Karpas-422 (cell line): ENCODE measurements at regions not wholly inside any gene's neighbourhood (a gene's known extent, or its start where the extent isn't known, plus 50 kb on each side); places are given as distances from the start of the nearest gene placed in this dataset.

ENCODE experiments used
- DNase-seq: peaks from one replicate; pipeline ENCODE4 v3.0.0-alpha.2; 2015
- H2AFZ ChIP-seq: fragments of 200-600 bp; sonication (generic); 2 replicates; pipeline ENCODE4 v1.6.1; 2014; ENCODE audit warnings: antibody characterized with exemption, low read length, mixed read lengths
- H3K27ac ChIP-seq: fragments of 200-600 bp; sonication (generic); 2 replicates; pipeline ENCODE4 v1.5.1; 2014; ENCODE audit warnings: mild to moderate bottlenecking, low read length, moderate library complexity
- H3K27me3 ChIP-seq: fragments of 200-600 bp; sonication (generic); 2 replicates; pipeline ENCODE4 v1.6.1; 2014; ENCODE audit warnings: low read length, mixed read lengths
- H3K36me3 ChIP-seq: fragments of 200-600 bp; sonication (generic); 2 replicates; pipeline ENCODE4 v1.6.1; 2014; ENCODE audit warnings: low read length, mixed read lengths; ENCODE audit not compliant: insufficient read depth
- H3K4me1 ChIP-seq: fragments of 200-600 bp; sonication (generic); 2 replicates; pipeline ENCODE4 v1.6.1; 2014; ENCODE audit warnings: mild to moderate bottlenecking, low read length, mixed read lengths
- H3K4me2 ChIP-seq: fragments of 200-600 bp; sonication (generic); 2 replicates; pipeline ENCODE4 v1.6.1; 2014; ENCODE audit warnings: low read length, low read depth, mild to moderate bottlenecking; ENCODE audit not compliant: poor library complexity, severe bottlenecking
- H3K4me3 ChIP-seq: fragments of 200-600 bp; sonication (generic); 2 replicates; pipeline ENCODE4 v1.5.1; 2014; ENCODE audit warnings: mild to moderate bottlenecking, antibody characterized with exemption, low read length, mixed read lengths
- H3K79me2 ChIP-seq: fragments of 200-600 bp; sonication (generic); 2 replicates; pipeline ENCODE4 v1.6.1; 2014; ENCODE audit warnings: mild to moderate bottlenecking, low read length, mixed read lengths
- H3K9ac ChIP-seq: fragments of 200-600 bp; sonication (generic); 2 replicates; pipeline ENCODE4 v1.6.0; 2014; ENCODE audit warnings: low read length
- H3K9me2 ChIP-seq: fragments of 200-600 bp; sonication (generic), shearing (Covaris generic); replicated peaks from 2 replicates; pipeline ENCODE4 v1.6.0; 2014; ENCODE audit warnings: mild to moderate bottlenecking, low read length, moderate library complexity; ENCODE audit not compliant: insufficient read depth
- H3K9me3 ChIP-seq: fragments of 300-700, 200-600 bp; sonication (generic); 2 replicates; pipeline ENCODE4 v1.6.1; 2014; ENCODE audit warnings: low read length, mixed read lengths
- H4K20me1 ChIP-seq: fragments of 200-600 bp; sonication (generic); 2 replicates; pipeline ENCODE4 v1.6.1; 2014; ENCODE audit warnings: mild to moderate bottlenecking, antibody characterized with exemption, low read length, low read depth; ENCODE audit not compliant: insufficient read depth

DNA sequence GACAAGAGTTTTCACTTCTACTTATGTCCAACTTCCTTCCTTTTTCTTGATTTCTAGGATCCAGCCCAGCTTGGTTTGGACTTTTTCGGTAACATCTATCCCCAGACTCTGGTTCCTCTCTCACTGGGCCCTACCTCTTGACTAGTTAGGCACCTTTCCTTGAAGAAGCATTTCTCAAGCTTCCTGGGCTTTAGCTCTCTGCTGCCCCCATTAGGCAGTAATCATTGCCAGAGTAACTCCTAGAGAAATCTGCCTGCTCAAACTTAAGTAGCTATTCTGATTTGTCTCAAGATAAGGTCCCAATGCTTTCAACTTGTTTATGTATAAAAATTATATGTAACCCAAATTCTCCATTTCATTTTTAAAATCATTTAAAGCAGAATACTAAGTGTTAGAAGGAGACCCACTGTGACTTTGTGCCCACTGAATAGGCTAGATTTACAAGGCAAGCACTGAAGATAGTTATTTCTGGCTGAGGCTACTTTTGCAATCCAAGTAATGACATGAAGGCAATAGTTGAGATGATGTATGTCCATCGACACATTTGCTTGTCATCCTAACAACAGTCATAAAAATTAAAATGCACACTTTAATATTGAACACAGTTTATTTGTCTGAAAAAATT lies 275.0 kb upstream of the G2E3 start:
- H3K4me1 ChIP-seq, result no peaks in the 10 kb centered on the region
- H4K20me1 ChIP-seq, result no peaks in the 10 kb centered on the region
- H3K9me3 ChIP-seq, result no peaks in the 10 kb centered on the region
- no peaks in the 10 kb centered on the region for H3K79me2 ChIP-seq
- no peak overlapping the region for H3K27ac ChIP-seq
- H3K4me2 ChIP-seq, result no peak overlapping the region
- H3K9me2 ChIP-seq, result no peaks in the 10 kb centered on the region; the same call in 1 of the 2 replicates
- no peak overlapping the region for H3K9ac ChIP-seq
- peak; percentile 87 for DNase-seq
- H2AFZ ChIP-seq, result no peak overlapping the region
- no peaks in the 10 kb centered on the region for H3K27me3 ChIP-seq
- H3K4me3 ChIP-seq, result no peak overlapping the region
- no peaks in the 10 kb centered on the region for H3K36me3 ChIP-seq

DNA sequence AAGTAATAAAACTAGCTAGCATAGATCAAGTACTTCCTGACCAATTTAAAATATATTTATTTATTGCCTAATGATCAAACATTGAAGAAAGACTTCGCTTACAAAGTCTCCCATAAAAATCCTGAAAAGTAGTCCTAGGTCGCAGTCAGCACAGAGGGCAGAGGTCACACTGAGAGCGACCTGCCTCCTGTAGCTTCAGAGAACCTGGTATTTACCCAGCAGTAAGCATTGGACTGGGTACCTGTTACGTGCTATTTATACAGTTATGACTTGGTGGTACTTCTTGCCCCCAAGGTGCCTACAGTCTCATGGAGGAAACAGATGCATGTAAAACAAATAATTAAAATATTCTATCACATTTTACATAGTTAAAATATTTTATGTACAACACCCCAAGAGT lies 274.1 kb upstream of the G2E3 start:
- Histone ChIP-seq H3K9me3 (no peaks in the 10 kb centered on the region), H3K4me3 (no peak overlapping the region), H3K36me3 (no peaks in the 10 kb centered on the region), H3K9me2 (no peaks in the 10 kb centered on the region; the same call in 1 of the 2 replicates), H3K4me2 (no peak overlapping the region), H3K9ac (no peak overlapping the region), H2AFZ (no peak overlapping the region), H3K27ac (no peak overlapping the region), H3K79me2 (no peaks in the 10 kb centered on the region), H4K20me1 (no peaks in the 10 kb centered on the region), H3K4me1 (no peaks in the 10 kb centered on the region), H3K27me3 (no peaks in the 10 kb centered on the region)
- DNase-seq, result no peak

DNA sequence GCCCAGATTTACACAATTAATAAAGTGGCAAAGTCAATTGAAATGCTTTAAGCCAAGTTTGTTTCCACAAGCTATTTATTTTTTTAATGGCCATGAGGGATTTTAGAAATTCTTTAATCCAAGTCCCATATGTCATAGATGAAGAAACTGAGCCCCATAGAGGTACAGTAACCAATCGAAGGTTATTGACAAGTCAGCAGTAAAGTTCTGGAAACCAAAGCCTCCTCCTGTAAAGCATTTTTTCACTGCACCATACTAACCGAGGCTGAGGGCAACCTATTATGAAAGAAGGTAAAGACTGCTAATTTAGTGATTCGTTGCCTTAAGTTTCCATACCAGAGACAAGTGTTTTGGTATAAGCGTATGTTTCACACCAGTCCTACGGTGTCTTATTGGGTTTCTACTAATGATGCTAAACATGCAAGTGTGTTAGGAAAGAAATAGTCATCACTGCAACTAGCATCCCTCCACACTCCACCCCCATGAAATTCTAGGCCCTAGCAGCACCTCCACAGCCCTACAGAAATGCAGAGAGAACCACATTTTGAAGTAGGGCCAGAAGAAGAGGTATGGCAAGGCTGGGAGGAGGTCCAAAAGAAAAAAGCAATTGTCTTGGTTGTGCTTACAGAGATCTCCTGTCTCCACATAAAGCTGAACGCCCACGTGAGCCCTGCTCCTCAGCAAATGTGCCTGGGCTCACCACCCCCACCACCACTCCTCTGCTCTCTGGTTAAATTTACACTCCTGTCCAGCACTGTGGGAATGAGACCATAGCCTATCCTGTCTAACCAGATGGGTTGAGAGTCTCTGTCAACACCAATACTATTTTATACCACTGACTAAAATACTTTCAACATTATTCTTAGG lies 271.1 kb upstream of the G2E3 start:
- no peaks in the 10 kb centered on the region; the same call in 1 of the 2 replicates for H3K27me3 ChIP-seq
- H3K9me3 ChIP-seq, result no peaks in the 10 kb centered on the region
- H3K27ac ChIP-seq, result no peak overlapping the region
- H3K36me3 ChIP-seq, result no peaks in the 10 kb centered on the region
- no peaks in the 10 kb centered on the region for H3K4me1 ChIP-seq
- no peak overlapping the region for H3K9ac ChIP-seq
- no peak overlapping the region for H3K4me3 ChIP-seq
- DNase-seq, result no peak
- H3K4me2 ChIP-seq, result no peak overlapping the region
- H2AFZ ChIP-seq, result no peak overlapping the region
- no peaks in the 10 kb centered on the region for H4K20me1 ChIP-seq
- H3K79me2 ChIP-seq, result no peaks in the 10 kb centered on the region
- H3K9me2 ChIP-seq, result no peaks in the 10 kb centered on the region; the same call in 1 of the 2 replicates

GRCh38 chr14:30290001-30290400 lies 269.0 kb upstream of the G2E3 start:
- Histone ChIP-seq H3K4me1 (no peaks in the 10 kb centered on the region), H4K20me1 (no peaks in the 10 kb centered on the region), H2AFZ (no peak overlapping the region), H3K9me3 (no peaks in the 10 kb centered on the region), H3K9me2 (no peaks in the 10 kb centered on the region), H3K4me3 (no peak overlapping the region), H3K4me2 (no peak overlapping the region), H3K27ac (no peak overlapping the region), H3K27me3 (no peaks in the 10 kb centered on the region; the same call in 1 of the 2 replicates), H3K36me3 (no peaks in the 10 kb centered on the region), H3K9ac (no peak overlapping the region), H3K79me2 (no peaks in the 10 kb centered on the region)
- no peak for DNase-seq

DNA sequence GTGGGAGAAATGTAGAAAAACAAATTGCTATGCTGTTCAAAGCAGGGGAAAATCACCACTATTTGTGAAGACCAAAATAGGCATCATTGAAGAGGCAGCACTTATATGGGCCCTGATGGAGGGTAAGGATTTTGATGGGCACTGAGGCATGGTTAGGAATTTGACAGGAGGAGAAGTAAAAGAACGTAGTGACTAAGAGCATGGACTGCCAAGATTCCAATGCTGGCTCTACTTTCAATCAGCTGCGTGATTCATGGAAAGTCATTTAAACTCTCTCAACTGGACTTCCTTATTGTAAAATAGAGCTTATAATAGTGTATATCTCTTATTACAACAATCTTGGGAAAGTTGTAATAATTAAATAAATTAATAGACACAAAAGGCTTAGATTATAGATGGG lies 267.7 kb upstream of the G2E3 start:
- DNase-seq, result no peak
- no peak overlapping the region for H2AFZ ChIP-seq
- H3K4me3 ChIP-seq, result no peak overlapping the region
- H3K4me1 ChIP-seq, result no peaks in the 10 kb centered on the region
- H3K9me2 ChIP-seq, result no peaks in the 10 kb centered on the region
- H3K9ac ChIP-seq, result no peak overlapping the region
- no peak overlapping the region for H3K4me2 ChIP-seq
- H3K36me3 ChIP-seq, result no peaks in the 10 kb centered on the region
- H3K27me3 ChIP-seq, result no peaks in the 10 kb centered on the region; the same call in 1 of the 2 replicates
- H4K20me1 ChIP-seq, result no peaks in the 10 kb centered on the region
- no peaks in the 10 kb centered on the region for H3K79me2 ChIP-seq
- H3K27ac ChIP-seq, result no peak overlapping the region
- no peaks in the 10 kb centered on the region for H3K9me3 ChIP-seq

- Histone ChIP-seq H3K9me3 (no peaks in the 10 kb centered on the region), H3K4me2 (no peak overlapping the region), H3K36me3 (no peaks in the 10 kb centered on the region), H3K4me3 (no peak overlapping the region), H2AFZ (no peak overlapping the region), H3K27ac (no peak overlapping the region), H3K79me2 (no peaks in the 10 kb centered on the region), H4K20me1 (no peaks in the 10 kb centered on the region), H3K9me2 (no peaks in the 10 kb centered on the region), H3K9ac (no peak overlapping the region), H3K27me3 (no peaks in the 10 kb centered on the region; the same call in 1 of the 2 replicates), H3K4me1 (no peaks in the 10 kb centered on the region)
- DNase-seq, result no peak
Measured at GRCh38 chr14:30292541-30292940, 266.4 kb upstream of the G2E3 start.

DNA sequence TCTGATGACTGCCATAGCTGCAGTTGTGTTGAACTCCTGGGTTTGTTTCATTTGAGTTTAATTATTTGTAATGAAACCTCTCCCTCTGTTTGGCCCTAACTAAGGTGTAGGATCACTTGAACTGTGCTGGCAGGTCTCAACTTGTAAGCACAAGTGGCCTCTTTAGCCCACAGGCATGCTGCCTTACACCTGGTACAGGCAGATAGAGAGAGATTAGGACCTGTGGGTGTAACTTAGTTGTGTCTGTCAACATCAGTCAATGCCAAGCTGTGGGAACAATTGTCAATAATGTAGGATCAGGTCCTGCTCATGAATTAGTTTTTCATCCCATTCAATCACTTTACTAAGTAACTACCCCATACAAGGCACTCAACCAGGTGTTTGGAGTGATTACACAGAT lies 263.0 kb upstream of the G2E3 start:
- H3K27ac ChIP-seq, result no peak overlapping the region
- H4K20me1 ChIP-seq, result no peaks in the 10 kb centered on the region
- no peak overlapping the region for H3K4me3 ChIP-seq
- H3K9me3 ChIP-seq, result no peaks in the 10 kb centered on the region
- 0 out of 2 replicates have a peak, but pooled peaks cover 5% of the 10 kb centered on the region for H3K27me3 ChIP-seq
- DNase-seq, result no peak
- H2AFZ ChIP-seq, result no peak overlapping the region
- H3K79me2 ChIP-seq, result no peaks in the 10 kb centered on the region
- no peak overlapping the region for H3K9ac ChIP-seq
- no peak overlapping the region for H3K4me2 ChIP-seq
- H3K9me2 ChIP-seq, result no peaks in the 10 kb centered on the region
- H3K36me3 ChIP-seq, result no peaks in the 10 kb centered on the region
- no peaks in the 10 kb centered on the region for H3K4me1 ChIP-seq

DNA sequence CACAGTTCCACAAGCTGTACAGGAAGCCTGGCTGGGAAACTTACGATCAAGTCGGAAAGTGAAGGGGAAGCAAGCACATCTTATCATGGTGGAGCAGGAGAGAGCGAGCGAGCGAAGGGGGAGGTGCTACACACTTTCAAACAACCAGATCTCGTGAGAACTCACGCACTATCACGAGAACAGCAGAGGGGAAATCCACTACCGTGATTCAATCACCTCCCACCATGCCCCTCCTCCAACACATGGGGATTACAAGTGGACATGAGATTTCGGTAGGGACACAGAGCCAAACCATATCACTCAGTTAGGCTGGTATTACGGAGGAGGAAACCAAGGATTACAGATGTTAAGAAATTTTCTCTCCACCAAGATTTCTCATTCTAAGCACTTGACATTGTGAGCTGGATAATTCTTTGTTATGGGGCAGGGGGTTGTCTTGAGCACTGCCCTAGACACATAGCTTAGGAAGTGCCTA lies 262.0 kb upstream of the G2E3 start:
- H3K9ac ChIP-seq, result no peak overlapping the region
- H3K27me3 ChIP-seq, result 0 out of 2 replicates have a peak, but pooled peaks cover 5% of the 10 kb centered on the region
- no peak overlapping the region for H3K4me3 ChIP-seq
- no peak for DNase-seq
- no peak overlapping the region for H2AFZ ChIP-seq
- H3K36me3 ChIP-seq, result no peaks in the 10 kb centered on the region
- H3K9me2 ChIP-seq, result no peaks in the 10 kb centered on the region
- no peaks in the 10 kb centered on the region for H3K79me2 ChIP-seq
- H3K4me2 ChIP-seq, result no peak overlapping the region
- H3K4me1 ChIP-seq, result no peaks in the 10 kb centered on the region
- no peak overlapping the region for H3K27ac ChIP-seq
- no peaks in the 10 kb centered on the region for H4K20me1 ChIP-seq
- no peaks in the 10 kb centered on the region for H3K9me3 ChIP-seq
